ENCODE measurements at regions not wholly inside any gene's neighbourhood (a gene's known extent, or its start where the extent isn't known, plus 50 kb on each side); places are given as distances from the start of the nearest gene placed in this dataset.

- peak; percentile 4 for DNase-seq
Observed at GRCh38 chr9:89655990-89656657, 51.3 kb downstream of the GADD45G start.

- no peak for DNase-seq
Observed at GRCh38 chr9:89657295-89657694, 52.5 kb downstream of the GADD45G start.

GRCh38 chr9:89657765-89658164, 53.0 kb downstream of the GADD45G start:
- no peak for DNase-seq

- DNase-seq, result no peak
Observed at GRCh38 chr9:89658401-89658800, 53.6 kb downstream of the GADD45G start.

- no peak for DNase-seq
Observed at GRCh38 chr9:89658931-89659330, 54.1 kb downstream of the GADD45G start.

GRCh38 chr9:89659473-89659872, 54.7 kb downstream of the GADD45G start:
- no peak for DNase-seq

- DNase-seq, result no peak
Observed at GRCh38 chr9:89659891-89660685, 55.3 kb downstream of the GADD45G start.

GRCh38 chr9:89661391-89661949, 56.7 kb downstream of the GADD45G start:
- DNase-seq, result no peak

GRCh38 chr9:89661956-89662717, 57.3 kb downstream of the GADD45G start:
- DNase-seq, result peak; percentile 10

- no peak for DNase-seq
Observed at GRCh38 chr9:89662718-89663613, 58.2 kb downstream of the GADD45G start.

GRCh38 chr9:89663614-89663970, 58.8 kb downstream of the GADD45G start:
- no peak for DNase-seq

- no peak for DNase-seq
Observed at GRCh38 chr9:89664010-89664409, 59.2 kb downstream of the GADD45G start.

- no peak for DNase-seq
Observed at GRCh38 chr9:89664896-89665329, 60.1 kb downstream of the GADD45G start.

GRCh38 chr9:89666364-89666763, 61.6 kb downstream of the GADD45G start:
- DNase-seq, result no peak

- DNase-seq, result no peak
Observed at GRCh38 chr9:89666950-89667349, 62.1 kb downstream of the GADD45G start.

- no peak for DNase-seq
Observed at GRCh38 chr9:89667726-89668125, 62.9 kb downstream of the GADD45G start.

GRCh38 chr9:89668216-89668865, 63.5 kb downstream of the GADD45G start:
- DNase-seq, result no peak

GRCh38 chr9:89668866-89669246, 64.0 kb downstream of the GADD45G start:
- no peak for DNase-seq

GRCh38 chr9:89669361-89669842, 64.6 kb downstream of the GADD45G start:
- DNase-seq, result no peak

- DNase-seq, result no peak
Observed at GRCh38 chr9:89670114-89670513, 65.3 kb downstream of the GADD45G start.

GRCh38 chr9:89670801-89671434, 66.1 kb downstream of the GADD45G start:
- DNase-seq, result no peak
